HG03432 (cell line): ENCODE measurements at regions not wholly inside any gene's neighbourhood (a gene's known extent, or its start where the extent isn't known, plus 50 kb on each side); places are given as distances from the start of the nearest gene placed in this dataset.

Experiments
- ATAC-seq: cut with Tn5 transposase; IDR thresholded peaks from one replicate; pipeline ENCODE4 v1.9.1; 2021; ENCODE audit warnings: mild to moderate bottlenecking, moderate library complexity; ENCODE audit not compliant: unreplicated experiment

DNA sequence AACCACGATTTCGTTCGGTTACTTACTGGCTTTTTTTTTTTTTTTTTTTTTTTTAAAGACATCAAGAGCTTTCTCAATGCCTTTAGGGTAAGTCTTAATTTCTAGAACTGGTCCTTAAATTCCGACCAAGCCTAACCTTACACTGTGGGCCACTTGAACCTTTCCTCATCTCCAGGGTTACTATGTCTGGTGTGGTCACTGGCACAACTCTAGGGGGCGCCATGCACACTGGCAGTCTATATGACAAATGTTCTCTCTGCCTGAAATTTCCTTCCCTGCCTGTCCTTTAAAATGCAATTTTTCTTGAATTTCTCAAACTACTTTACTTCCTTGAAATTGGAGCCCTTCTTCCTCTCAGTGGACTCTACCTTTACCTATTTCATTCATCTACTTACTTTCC, 227.4 kb downstream of the KLF5 start:
- ATAC-seq, result no peak

- ATAC-seq, result no peak
Observed at GRCh38 chr13:73284081-73284874, 225.5 kb downstream of the KLF5 start.

GRCh38 chr13:73283636-73284035, 224.8 kb downstream of the KLF5 start:
- ATAC-seq, result no peak

DNA sequence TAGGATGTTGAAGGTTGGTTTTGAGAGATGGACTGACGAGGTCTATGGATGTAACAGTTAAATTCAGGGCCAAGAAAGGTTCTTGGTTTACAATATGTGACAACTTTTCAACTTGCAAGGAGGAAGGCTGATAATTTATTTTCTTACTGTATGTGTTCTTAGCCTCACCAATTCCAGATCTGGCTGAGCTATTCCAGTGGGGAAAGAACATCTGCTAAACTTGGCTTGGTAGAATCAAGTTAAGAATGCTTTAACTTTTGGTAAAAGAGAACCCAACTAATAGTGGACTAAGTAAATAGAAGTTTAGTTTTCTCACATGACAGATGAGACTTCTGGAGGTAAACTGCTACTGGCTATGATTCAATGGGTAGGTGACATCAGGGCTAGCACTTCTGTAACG, 222.9 kb downstream of the KLF5 start:
- no peak for ATAC-seq

GRCh38 chr13:73278186-73278585, 219.4 kb downstream of the KLF5 start:
- ATAC-seq, result no peak

DNA sequence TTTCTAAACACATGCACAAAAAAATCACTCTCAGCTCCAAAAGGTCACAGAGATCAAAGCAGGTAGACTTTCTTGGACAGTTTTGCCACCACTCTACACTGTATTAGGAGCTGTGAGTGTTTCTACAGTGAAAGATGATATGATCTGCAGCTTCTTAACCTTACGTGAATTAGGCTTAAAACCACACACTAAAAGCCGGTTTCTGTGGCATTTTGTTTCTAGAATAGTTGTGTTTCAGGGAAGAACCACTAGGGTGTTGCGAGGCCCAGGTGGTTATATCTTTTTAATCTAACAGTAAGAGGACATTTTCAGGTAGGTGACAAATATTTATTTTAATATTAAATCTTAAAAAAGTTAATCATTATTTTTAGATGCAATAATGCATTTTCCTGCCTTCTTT, 216.4 kb downstream of the KLF5 start:
- ATAC-seq, result no peak

DNA sequence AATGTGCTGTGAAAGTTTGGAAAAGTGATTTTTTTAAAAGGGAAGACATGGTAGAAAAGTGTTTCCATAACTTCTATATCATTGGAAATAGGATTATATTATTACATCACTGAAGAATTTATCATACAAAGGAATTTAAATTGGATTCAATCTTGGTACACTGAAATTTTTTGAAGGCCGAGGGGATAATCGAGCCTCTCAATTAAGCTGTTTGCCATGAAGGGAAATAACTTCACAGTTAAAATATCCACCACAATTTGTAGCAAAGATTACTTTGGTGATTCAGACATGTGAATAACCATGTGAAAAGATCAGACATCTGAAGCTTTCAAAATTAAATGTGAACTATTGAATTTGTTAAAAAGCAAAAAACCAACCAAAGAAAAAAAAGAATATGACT, 215.3 kb downstream of the KLF5 start:
- ATAC-seq, result no peak

DNA sequence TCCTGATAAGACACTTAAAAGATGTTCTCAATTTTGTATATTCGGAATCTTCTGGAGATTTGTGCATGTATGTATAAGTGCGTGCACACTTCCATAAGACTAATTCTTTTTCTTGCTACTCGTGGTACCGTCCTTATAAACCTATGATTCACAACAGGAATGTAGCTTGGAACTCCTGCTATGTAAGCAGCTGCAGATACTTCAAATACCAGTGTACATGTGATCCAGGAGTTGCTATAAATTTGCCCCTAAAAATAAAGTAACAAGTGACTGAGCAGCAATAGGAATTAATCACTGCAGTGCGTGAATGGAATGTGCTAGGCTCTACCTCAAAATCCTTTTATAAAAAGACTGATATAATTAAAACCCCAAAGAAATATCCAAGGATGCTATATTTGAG, 214.9 kb downstream of the KLF5 start:
- no peak for ATAC-seq

- ATAC-seq, result no peak
Observed at GRCh38 chr13:73273276-73273675, 214.5 kb downstream of the KLF5 start.

DNA sequence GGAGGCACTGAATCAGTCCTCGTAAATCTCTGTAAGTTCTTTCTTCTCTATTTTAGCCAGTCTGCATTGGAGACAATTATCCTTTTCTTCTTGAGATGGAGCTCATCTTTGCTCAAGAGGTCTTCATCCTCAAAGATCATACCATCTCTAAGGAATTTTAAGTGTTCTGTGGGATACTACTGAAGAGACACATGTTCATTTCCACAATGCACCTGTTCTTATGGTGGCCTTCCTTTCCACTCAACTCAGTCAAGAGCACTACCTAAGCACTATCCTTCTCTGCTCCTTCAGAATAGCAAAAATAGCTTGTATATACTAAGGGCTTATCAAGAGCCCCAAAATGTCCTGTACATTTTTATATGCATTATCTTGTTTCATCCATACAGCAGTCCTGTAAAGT, 214.0 kb downstream of the KLF5 start:
- ATAC-seq, result no peak

GRCh38 chr13:73268306-73268705, 209.5 kb downstream of the KLF5 start:
- no peak for ATAC-seq

GRCh38 chr13:73266640-73267180, 207.9 kb downstream of the KLF5 start:
- ATAC-seq, result no peak

GRCh38 chr13:73262862-73263627, 204.2 kb downstream of the KLF5 start:
- ATAC-seq, result no peak

GRCh38 chr13:73261739-73262216, 203.0 kb downstream of the KLF5 start:
- ATAC-seq, result no peak

DNA sequence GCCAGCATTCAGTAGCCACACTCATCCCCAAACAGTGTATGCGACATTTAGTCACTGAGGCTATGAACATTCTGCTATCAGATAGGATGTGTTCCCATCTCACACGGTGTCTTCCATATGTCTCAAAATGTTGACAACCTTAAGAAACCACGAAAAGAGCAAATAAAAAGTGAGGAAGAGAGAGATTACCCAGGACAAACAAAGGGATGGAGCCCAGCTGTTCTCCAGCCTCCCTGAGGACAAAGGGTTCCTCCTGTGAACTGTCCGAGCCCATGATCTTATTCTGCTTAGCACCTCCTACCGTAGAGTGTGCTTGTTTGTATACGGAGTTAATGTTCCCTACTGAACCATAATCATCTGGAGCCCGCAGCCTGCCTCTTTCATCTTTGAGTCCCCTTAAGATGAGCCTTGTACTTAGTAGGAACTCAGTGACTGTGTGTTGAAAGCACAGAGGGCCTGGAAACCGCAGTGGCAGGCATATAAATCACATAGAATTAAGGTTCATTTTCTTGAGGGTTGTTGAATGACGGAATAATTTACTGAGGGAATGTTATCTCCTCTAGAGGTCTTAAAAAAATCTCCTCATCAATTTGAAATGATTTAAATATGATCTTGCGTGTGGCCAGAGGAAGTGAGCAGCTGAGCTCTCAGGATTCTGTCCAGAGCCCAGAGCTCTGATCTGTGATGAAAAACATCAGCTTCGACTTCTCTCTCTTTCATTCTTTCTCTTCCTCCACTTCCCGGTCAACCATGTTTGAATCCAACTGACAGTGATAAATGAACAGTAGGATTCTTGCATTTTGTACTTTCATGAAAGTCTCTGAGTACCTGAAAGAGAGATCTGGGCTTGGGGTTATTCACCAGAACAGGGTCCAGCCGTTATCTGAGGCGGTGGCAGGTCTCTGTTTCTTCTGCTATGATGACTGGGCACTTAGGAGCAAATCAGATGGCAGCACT, 200.5 kb downstream of the KLF5 start:
- ATAC-seq, result no peak

DNA sequence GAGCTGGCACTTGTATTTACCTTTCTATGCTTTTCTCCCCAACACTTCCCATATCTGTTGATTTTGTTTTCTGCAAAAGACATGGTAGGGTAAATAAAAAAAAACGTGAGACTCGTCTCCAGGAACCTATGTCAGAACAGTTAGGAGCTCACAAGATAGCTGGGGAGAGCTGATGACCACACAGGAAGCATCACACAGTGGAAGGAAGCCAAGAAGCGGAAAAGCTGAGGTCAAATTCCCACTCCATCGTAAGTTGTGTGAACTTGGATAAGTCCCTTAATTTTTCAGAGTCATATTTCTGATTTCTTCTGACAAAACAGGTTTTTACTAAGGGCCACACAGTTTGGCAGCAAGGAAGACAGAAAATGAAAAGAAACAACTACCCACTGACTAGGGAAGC, 199.6 kb downstream of the KLF5 start:
- no peak for ATAC-seq

- ATAC-seq, result no peak
Observed at GRCh38 chr13:73254827-73255226, 196.0 kb downstream of the KLF5 start.

GRCh38 chr13:73251626-73252265, 192.9 kb downstream of the KLF5 start:
- no peak for ATAC-seq

- no peak for ATAC-seq
Observed at GRCh38 chr13:73250061-73250460, 191.3 kb downstream of the KLF5 start.
